ENCODE measurements at regions not wholly inside any gene's neighbourhood (a gene's known extent, or its start where the extent isn't known, plus 50 kb on each side); places are given as distances from the start of the nearest gene placed in this dataset.

GRCh38 chr2:116366212-116366611 is 1448.3 kb upstream of the DDX18 start:
- no peak overlapping the region for H3K9ac ChIP-seq (ENCODE audit: low read length)
- DNase-seq (no peak), ATAC-seq (no peak)
- TF ChIP-seq EZH2phosphoT487 (IDR thresholded peaks at IDR 0.05; ENCODE audit: borderline replicate concordance, low read length) (no peak), CTCF (conservative IDR thresholded peaks at IDR 0.05; ENCODE audit: low read depth, low read length) (no peak), EZH2 (IDR thresholded peaks at IDR 0.05; ENCODE audit: low read length, unreplicated experiment) (no peak)
- H3K9me2 ChIP-seq (replicated peaks; ENCODE audit: low read length) = no peaks in the 10 kb centered on the region
- no peaks in the 10 kb centered on the region for H4K20me1 ChIP-seq (ENCODE audit: low read length)
- no peak overlapping the region for H3K27ac ChIP-seq (ENCODE audit: low read length)
- H3K4me1 ChIP-seq (ENCODE audit: insufficient read depth, low read length) = no peaks in the 10 kb centered on the region
- ChIA-PET CTCF (no interaction called here), POLR2A (ENCODE audit: unreplicated experiment) (no interaction called here)
- intact Hi-C loops (cut with micrococcal nuclease) = no loop called here
- no peaks in the 10 kb centered on the region for H3K9me3 ChIP-seq (ENCODE audit: low read length)
- no peak overlapping the region for H3K4me3 ChIP-seq (ENCODE audit: low read length)
- H3K4me2 ChIP-seq (ENCODE audit: low read length) = no peak overlapping the region
- no TSS peak for BruUV-seq (replicated peaks)
- no peaks in the 10 kb centered on the region for H3K27me3 ChIP-seq (ENCODE audit: low read length)
- H3K36me3 ChIP-seq (ENCODE audit: low read depth, low read length) = no peaks in the 10 kb centered on the region
- H3F3A ChIP-seq (ENCODE audit: low read length, unreplicated experiment) = no peaks in the 10 kb centered on the region
- H3K79me2 ChIP-seq (ENCODE audit: low read length) = no peaks in the 10 kb centered on the region
- H2AFZ ChIP-seq (ENCODE audit: low read length) = no peak overlapping the region

GRCh38 chr2:116378786-116379185 is 1435.7 kb upstream of the DDX18 start:
- POLR2A ChIA-PET (ENCODE audit: unreplicated experiment) = no interaction called here
- no peaks in the 10 kb centered on the region for H3F3A ChIP-seq (ENCODE audit: low read length, unreplicated experiment)
- no peaks in the 10 kb centered on the region for H3K9me3 ChIP-seq (ENCODE audit: low read length)
- H4K20me1 ChIP-seq (ENCODE audit: low read length) = no peaks in the 10 kb centered on the region
- H2AFZ ChIP-seq (ENCODE audit: low read length) = no peak overlapping the region
- H3K36me3 ChIP-seq (ENCODE audit: low read depth, low read length) = no peaks in the 10 kb centered on the region
- no peak overlapping the region for H3K4me3 ChIP-seq (ENCODE audit: low read length)
- CTCF ChIA-PET = no interaction called here
- no peak for TF ChIP-seq EZH2 (IDR thresholded peaks at IDR 0.05; ENCODE audit: low read length, unreplicated experiment)
- TF ChIP-seq CTCF (conservative IDR thresholded peaks at IDR 0.05; ENCODE audit: low read depth, low read length) = no peak
- no peak for TF ChIP-seq EZH2phosphoT487 (IDR thresholded peaks at IDR 0.05; ENCODE audit: borderline replicate concordance, low read length)
- intact Hi-C loops (cut with micrococcal nuclease) = no loop called here
- ATAC-seq (no peak), DNase-seq (no peak)
- H3K79me2 ChIP-seq (ENCODE audit: low read length) = no peaks in the 10 kb centered on the region
- H3K9ac ChIP-seq (ENCODE audit: low read length) = no peak overlapping the region
- H3K27me3 ChIP-seq (ENCODE audit: low read length) = 0 out of 2 replicates have a peak, but pooled peaks cover 2% of the 10 kb centered on the region
- no peaks in the 10 kb centered on the region for H3K9me2 ChIP-seq (replicated peaks; ENCODE audit: low read length)
- no peak overlapping the region for H3K27ac ChIP-seq (ENCODE audit: low read length)
- H3K4me1 ChIP-seq (ENCODE audit: insufficient read depth, low read length) = no peaks in the 10 kb centered on the region
- no TSS peak for BruUV-seq (replicated peaks)
- H3K4me2 ChIP-seq (ENCODE audit: low read length) = no peak overlapping the region

GRCh38 chr2:116411211-116411610 is 1403.3 kb upstream of the DDX18 start:
- Histone ChIP-seq H4K20me1 (ENCODE audit: low read length) (no peaks in the 10 kb centered on the region), H3K27me3 (ENCODE audit: low read length) (no peaks in the 10 kb centered on the region), H3K9me2 (replicated peaks; ENCODE audit: low read length) (no peaks in the 10 kb centered on the region), H3K9ac (ENCODE audit: low read length) (no peak overlapping the region), H3K4me2 (ENCODE audit: low read length) (no peak overlapping the region), H3K9me3 (ENCODE audit: low read length) (peaks cover under 1% of the 10 kb centered on the region; the same call in 1 of the 2 replicates), H3K4me1 (ENCODE audit: insufficient read depth, low read length) (no peaks in the 10 kb centered on the region), H3K36me3 (ENCODE audit: low read depth, low read length) (no peaks in the 10 kb centered on the region), H2AFZ (ENCODE audit: low read length) (no peak overlapping the region), H3K79me2 (ENCODE audit: low read length) (no peaks in the 10 kb centered on the region), H3F3A (ENCODE audit: low read length, unreplicated experiment) (no peaks in the 10 kb centered on the region), H3K4me3 (ENCODE audit: low read length) (no peak overlapping the region), H3K27ac (ENCODE audit: low read length) (no peak overlapping the region)
- TF ChIP-seq CTCF (conservative IDR thresholded peaks at IDR 0.05; ENCODE audit: low read depth, low read length) (no peak), EZH2 (IDR thresholded peaks at IDR 0.05; ENCODE audit: low read length, unreplicated experiment) (no peak), EZH2phosphoT487 (IDR thresholded peaks at IDR 0.05; ENCODE audit: borderline replicate concordance, low read length) (no peak)
- DNase-seq (no peak), ATAC-seq (no peak)
- ChIA-PET CTCF (no interaction called here), POLR2A (ENCODE audit: unreplicated experiment) (no interaction called here)
- BruUV-seq (replicated peaks) = no TSS peak
- intact Hi-C loops (cut with micrococcal nuclease) = no loop called here

All from PC-3 (cell line).